GM12878 (cell line): ENCODE measurements at regions not wholly inside any gene's neighbourhood (a gene's known extent, or its start where the extent isn't known, plus 50 kb on each side); places are given as distances from the start of the nearest gene placed in this dataset.

Experiments
- ATAC-seq: fragments of 200-7000 bp; cut with Tn5 transposase; 3 replicates; pipeline ENCODE4 v1.9.1; 2020; ENCODE audit warnings: mild to moderate bottlenecking, moderate library complexity
- BruUV-seq: library from RNA; stranded (reverse); fragments of 400-500 nt; replicated peaks from 2 replicates; lab custom pipeline; 2021; lab: Mats Ljungman, UMichigan
- CTCF ChIA-PET: fragments of 300-600 bp; sonication (Branson Sonifier 250); formaldehyde crosslinking; extraction: SDS; loops from one replicate; lab custom pipeline; 2021; ENCODE audit warnings: inconsistent platforms; lab: Yijun Ruan, JAX
- POLR2A ChIA-PET: fragments of 350-600 bp; formaldehyde crosslinking; extraction: SDS; loops from one replicate; lab custom pipeline; 2021; ENCODE audit warnings: inconsistent platforms; lab: Charles Lee
- RAD21 ChIA-PET: fragments of 300-600 bp; sonication (Branson Sonifier 250); formaldehyde crosslinking; loops from one replicate; lab custom pipeline; 2023; ENCODE audit warnings: antibody characterized with exemption; ENCODE audit not compliant: unreplicated experiment; lab: Charles Lee
- SMC1A ChIA-PET: fragments of 300-600 bp; sonication (Branson Sonifier 250); formaldehyde crosslinking; loops from one replicate; lab custom pipeline; 2023; ENCODE audit not compliant: unreplicated experiment, uncharacterized antibody; lab: Charles Lee
- DNase-seq: peaks from one replicate; pipeline ENCODE4 v3.0.0-alpha.2; 2011; ENCODE audit warnings: low read depth, low spot score
- FAIRE-seq: peaks from 3 replicates; lab custom pipeline; 2011; peaks lifted over from hg19 to GRCh38; lab: Jason Lieb, UNC
- H2AFZ ChIP-seq: 2 replicates; pipeline ENCODE4 v1.6.0; 2011; ENCODE audit warnings: low read depth, low read length, control low read depth; ENCODE audit not compliant: control insufficient read depth
- H3K27ac ChIP-seq: 2 replicates; pipeline ENCODE4 v1.5.1; 2011; ENCODE audit warnings: control low read depth; ENCODE audit not compliant: control insufficient read depth, insufficient read depth
- H3K27me3 ChIP-seq, 2 experiments: replicated peaks in 1 of 2; 2 replicates each; pipeline versions ENCODE4 v1.6.0 to v1.6.1; 2011; ENCODE audit warnings: low read length in 1 of 2; ENCODE audit not compliant: control insufficient read depth in 2 of 2, insufficient read depth in 2 of 2
- H3K36me3 ChIP-seq, 2 experiments: 2 replicates each; pipeline ENCODE4 v1.5.1; 2011; ENCODE audit warnings: low read length in 1 of 2; ENCODE audit not compliant: control insufficient read depth in 2 of 2, insufficient read depth in 2 of 2
- H3K4me1 ChIP-seq: 2 replicates; pipeline ENCODE4 v1.6.1; 2011; ENCODE audit warnings: mild to moderate bottlenecking, low read length, moderate library complexity, mixed read lengths; ENCODE audit not compliant: control insufficient read depth, insufficient read depth
- H3K4me2 ChIP-seq: 2 replicates; pipeline ENCODE4 v1.6.0; 2011; ENCODE audit warnings: control low read depth; ENCODE audit not compliant: control insufficient read depth, insufficient read depth
- H3K4me3 ChIP-seq: fragments of 200-600 bp; sonication (generic); 2 replicates; pipeline ENCODE4 v1.5.1; 2016
- H3K79me2 ChIP-seq: 2 replicates; pipeline ENCODE4 v1.6.0; 2011; ENCODE audit warnings: low read length; ENCODE audit not compliant: control insufficient read depth, insufficient read depth
- H3K9ac ChIP-seq: 2 replicates; pipeline ENCODE4 v1.8.0; 2011; ENCODE audit warnings: low read length, control low read depth, mixed read lengths; ENCODE audit not compliant: control insufficient read depth, insufficient read depth
- H3K9me3 ChIP-seq: replicated peaks from 3 replicates; pipeline ENCODE4 v1.5.1; 2011; ENCODE audit warnings: mild to moderate bottlenecking, low read length; ENCODE audit not compliant: control insufficient read depth, insufficient read depth
- H4K20me1 ChIP-seq: 2 replicates; pipeline ENCODE4 v1.6.0; 2011; ENCODE audit not compliant: control insufficient read depth, insufficient read depth
- CREB1 ChIP-seq: IDR thresholded peaks from 2 replicates; pipeline ENCODE4 v1.6.1; 2012; ENCODE audit warnings: low read depth, mild to moderate bottlenecking, inconsistent platforms
- FOXM1 ChIP-seq: IDR thresholded peaks from 2 replicates; pipeline ENCODE4 v1.6.1; 2012; ENCODE audit warnings: low read depth, mild to moderate bottlenecking, inconsistent platforms, low read length, moderate library complexity
- HDAC2 ChIP-seq: fragments of 200-600 bp; sonication (generic); IDR thresholded peaks from 2 replicates; pipeline ENCODE4 v1.6.1; 2017
- HDGF ChIP-seq: fragments of 450-650 bp; IDR thresholded peaks from 2 replicates; pipeline ENCODE4 v1.6.1; 2016; ENCODE audit warnings: antibody characterized with exemption
- IRF3 ChIP-seq: fragments of 450-650 bp; IDR thresholded peaks from 2 replicates; pipeline ENCODE4 v1.6.1; 2014; ENCODE audit warnings: mild to moderate bottlenecking
- KDM1A ChIP-seq: fragments of 200-600 bp; sonication (generic); IDR thresholded peaks from 2 replicates; pipeline ENCODE4 v1.6.1; 2016; ENCODE audit warnings: borderline replicate concordance
- NKRF ChIP-seq: fragments of 450-650 bp; conservative IDR thresholded peaks from 2 replicates; pipeline ENCODE4 v1.6.1; 2017; ENCODE audit warnings: mild to moderate bottlenecking, moderate library complexity
- NRF1 ChIP-seq: conservative IDR thresholded peaks from 2 replicates; pipeline ENCODE4 v1.6.1; 2011; ENCODE audit warnings: mild to moderate bottlenecking, low read depth, low read length, improper control_type of control experiment
- SIX5 ChIP-seq: IDR thresholded peaks from 2 replicates; pipeline ENCODE4 v1.6.1; 2011; ENCODE audit warnings: mild to moderate bottlenecking, low read depth, low read length, moderate library complexity; ENCODE audit not compliant: severe bottlenecking
- SMARCA5 ChIP-seq: fragments of 450-650 bp; IDR thresholded peaks from 2 replicates; pipeline ENCODE4 v1.6.1; 2017; ENCODE audit warnings: mild to moderate bottlenecking
- SMC3 ChIP-seq: IDR thresholded peaks from 2 replicates; pipeline ENCODE4 v1.6.1; 2011; ENCODE audit warnings: low read length, improper control_type of control experiment, borderline replicate concordance
- SPI1 ChIP-seq: IDR thresholded peaks from 2 replicates; pipeline ENCODE4 v1.6.1; 2011; ENCODE audit warnings: low read depth, mild to moderate bottlenecking, low read length, moderate library complexity, borderline replicate concordance; ENCODE audit not compliant: insufficient read depth
- ZBED1 ChIP-seq: IDR thresholded peaks from 2 replicates; pipeline ENCODE4 v1.6.1; 2016; ENCODE audit warnings: borderline replicate concordance
- ZNF207 ChIP-seq: fragments of 450-650 bp; IDR thresholded peaks from 2 replicates; pipeline ENCODE4 v1.6.1; 2014; ENCODE audit warnings: antibody characterized with exemption, mild to moderate bottlenecking, borderline replicate concordance
- ZNF274 ChIP-seq: IDR thresholded peaks from one replicate; pipeline ENCODE4 v1.8.0; 2011; ENCODE audit not compliant: insufficient read length, insufficient read depth
- ZSCAN29 ChIP-seq: fragments of 450-650 bp; IDR thresholded peaks from 2 replicates; pipeline ENCODE4 v1.6.1; 2017; ENCODE audit warnings: mild to moderate bottlenecking, moderate library complexity
- WGBS: methylation state at CpG from one replicate; pipeline ENCODE4 v1.1.6; 2016; ENCODE audit warnings: low lambda C conversion rate; ENCODE audit not compliant: insufficient replicate concordance, insufficient coverage; ENCODE audit errors: missing lambda C conversion rate; 5-methylcytosine and 5-hydroxymethylcytosine counted together
- in situ Hi-C: fragments of 300-500 bp; cut with MboI; formaldehyde crosslinking; loops from 9 replicates; pipeline ENCODE4 v1.14.3; 2018; ENCODE audit warnings: mixed read lengths
- intact Hi-C: fragments of 100-400 bp; cut with micrococcal nuclease; formaldehyde crosslinking; loops from one replicate; pipeline ENCODE4 v1.14.2; 2022; ENCODE audit not compliant: unreplicated experiment
- TF ChIP-seq, protein P1 (sequence below): fragments of 450-650 bp; IDR thresholded peaks from 2 replicates; pipeline ENCODE4 v1.6.1; 2016; ENCODE audit warnings: mild to moderate bottlenecking
- TF ChIP-seq, protein P2 (sequence below): IDR thresholded peaks from 2 replicates; pipeline ENCODE4 v1.6.1; 2011; ENCODE audit warnings: mild to moderate bottlenecking, low read depth, low read length, moderate library complexity; ENCODE audit not compliant: insufficient replicate concordance

GRCh38 chr2:70012887-70013286 lies 51.5 kb upstream of the ASPRV1 start:
- Histone ChIP-seq H3K27ac (no peak overlapping the region), H3K27me3 (no peaks in the 10 kb centered on the region), H3K9ac (no peak overlapping the region), H2AFZ (no peak overlapping the region), H3K4me1 (peaks cover 15% of the 10 kb centered on the region), H3K4me2 (no peak overlapping the region), H3K36me3 (no peaks in the 10 kb centered on the region; a peak in 1 of 4 replicates), H3K9me3 (no peaks in the 10 kb centered on the region; the same call in 1 of the 3 replicates), H4K20me1 (no peaks in the 10 kb centered on the region), H3K4me3 (no peak overlapping the region), H3K79me2 (no peaks in the 10 kb centered on the region)
- ChIA-PET CTCF (no interaction called here), RAD21 (no interaction called here), SMC1A (interaction anchor here (1.6 kb wide), 1 partner anchor 55 kb away, joined by 4 read pairs; no protein-coding TSS in a partner anchor), POLR2A (no interaction called here)
- intact Hi-C loops (no loop called here), in situ Hi-C loops (no loop called here)
- BruUV-seq: no TSS peak
- TF ChIP-seq ZSCAN29 (no peak), SMARCA5 (no peak), NKRF (no peak), ZNF207 (no peak), KDM1A (no peak), SIX5 (no peak), HDGF (no peak), IRF3 (no peak), HDAC2 (no peak), FOXM1 (no peak), SPI1 (no peak), CREB1 (no peak), SMC3 (no peak), NRF1 (no peak), ZBED1 (no peak), ZNF274 (no peak)
- TF ChIP-seq, protein P1, sequence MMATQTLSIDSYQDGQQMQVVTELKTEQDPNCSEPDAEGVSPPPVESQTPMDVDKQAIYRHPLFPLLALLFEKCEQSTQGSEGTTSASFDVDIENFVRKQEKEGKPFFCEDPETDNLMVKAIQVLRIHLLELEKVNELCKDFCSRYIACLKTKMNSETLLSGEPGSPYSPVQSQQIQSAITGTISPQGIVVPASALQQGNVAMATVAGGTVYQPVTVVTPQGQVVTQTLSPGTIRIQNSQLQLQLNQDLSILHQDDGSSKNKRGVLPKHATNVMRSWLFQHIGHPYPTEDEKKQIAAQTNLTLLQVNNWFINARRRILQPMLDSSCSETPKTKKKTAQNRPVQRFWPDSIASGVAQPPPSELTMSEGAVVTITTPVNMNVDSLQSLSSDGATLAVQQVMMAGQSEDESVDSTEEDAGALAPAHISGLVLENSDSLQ: no peak
- TF ChIP-seq, protein P2, sequence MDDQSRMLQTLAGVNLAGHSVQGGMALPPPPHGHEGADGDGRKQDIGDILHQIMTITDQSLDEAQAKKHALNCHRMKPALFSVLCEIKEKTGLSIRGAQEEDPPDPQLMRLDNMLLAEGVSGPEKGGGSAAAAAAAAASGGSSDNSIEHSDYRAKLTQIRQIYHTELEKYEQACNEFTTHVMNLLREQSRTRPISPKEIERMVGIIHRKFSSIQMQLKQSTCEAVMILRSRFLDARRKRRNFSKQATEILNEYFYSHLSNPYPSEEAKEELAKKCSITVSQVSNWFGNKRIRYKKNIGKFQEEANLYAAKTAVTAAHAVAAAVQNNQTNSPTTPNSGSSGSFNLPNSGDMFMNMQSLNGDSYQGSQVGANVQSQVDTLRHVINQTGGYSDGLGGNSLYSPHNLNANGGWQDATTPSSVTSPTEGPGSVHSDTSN: no peak
- no peak for FAIRE-seq
- no peak for DNase-seq
- no peak for ATAC-seq
- WGBS: 100% methylated on average over 1 of the region's 1 CpG
